DND-41 (cell line): ENCODE measurements at regions not wholly inside any gene's neighbourhood (a gene's known extent, or its start where the extent isn't known, plus 50 kb on each side); places are given as distances from the start of the nearest gene placed in this dataset.

Experiments used
- EZH2 ChIP-seq: IDR thresholded peaks from 3 replicates; pipeline ENCODE4 v1.6.1; 2012; ENCODE audit warnings: borderline replicate concordance, low read depth, mild to moderate bottlenecking, moderate library complexity, low read length, inconsistent platforms; ENCODE audit not compliant: severe bottlenecking
- TF ChIP-seq, protein P1 (sequence below): IDR thresholded peaks from 2 replicates; pipeline ENCODE4 v1.5.1; 2012; ENCODE audit warnings: borderline replicate concordance, low read length, moderate library complexity, mild to moderate bottlenecking; ENCODE audit not compliant: poor library complexity, severe bottlenecking; ENCODE audit errors: extremely low read depth

DNA sequence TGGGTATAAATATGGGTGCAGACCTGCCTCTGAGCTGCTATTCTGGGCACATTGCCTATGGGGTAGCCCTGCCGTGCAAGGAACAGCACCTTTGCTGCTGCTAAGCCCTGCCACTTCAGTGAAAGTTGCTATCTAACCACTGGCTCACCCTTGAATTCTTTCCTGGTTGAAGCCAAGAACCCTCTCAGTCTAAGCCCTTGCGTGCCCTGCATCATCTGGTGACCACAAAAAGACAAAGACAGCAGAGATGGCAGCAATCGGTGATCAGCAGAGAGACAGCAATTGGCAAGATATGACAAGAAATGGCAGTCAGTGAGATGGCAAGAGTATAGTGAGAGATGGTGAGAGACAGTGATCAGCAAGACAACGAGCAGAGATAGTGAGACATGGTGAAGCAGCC is 418.3 kb downstream of the MATN1 start:
- TF ChIP-seq, protein P1, sequence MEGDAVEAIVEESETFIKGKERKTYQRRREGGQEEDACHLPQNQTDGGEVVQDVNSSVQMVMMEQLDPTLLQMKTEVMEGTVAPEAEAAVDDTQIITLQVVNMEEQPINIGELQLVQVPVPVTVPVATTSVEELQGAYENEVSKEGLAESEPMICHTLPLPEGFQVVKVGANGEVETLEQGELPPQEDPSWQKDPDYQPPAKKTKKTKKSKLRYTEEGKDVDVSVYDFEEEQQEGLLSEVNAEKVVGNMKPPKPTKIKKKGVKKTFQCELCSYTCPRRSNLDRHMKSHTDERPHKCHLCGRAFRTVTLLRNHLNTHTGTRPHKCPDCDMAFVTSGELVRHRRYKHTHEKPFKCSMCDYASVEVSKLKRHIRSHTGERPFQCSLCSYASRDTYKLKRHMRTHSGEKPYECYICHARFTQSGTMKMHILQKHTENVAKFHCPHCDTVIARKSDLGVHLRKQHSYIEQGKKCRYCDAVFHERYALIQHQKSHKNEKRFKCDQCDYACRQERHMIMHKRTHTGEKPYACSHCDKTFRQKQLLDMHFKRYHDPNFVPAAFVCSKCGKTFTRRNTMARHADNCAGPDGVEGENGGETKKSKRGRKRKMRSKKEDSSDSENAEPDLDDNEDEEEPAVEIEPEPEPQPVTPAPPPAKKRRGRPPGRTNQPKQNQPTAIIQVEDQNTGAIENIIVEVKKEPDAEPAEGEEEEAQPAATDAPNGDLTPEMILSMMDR: no peak
- no peak for TF ChIP-seq EZH2
